K562 (cell line): ENCODE measurements at regions not wholly inside any gene's neighbourhood (a gene's known extent, or its start where the extent isn't known, plus 50 kb on each side); places are given as distances from the start of the nearest gene placed in this dataset.

Experiments used
- ATAC-seq: fragments of 200-7000 bp; cut with Tn5 transposase; 3 replicates; pipeline ENCODE4 v1.9.1; 2020; ENCODE audit warnings: moderate library complexity
- BruUV-seq: library from RNA; stranded (reverse); fragments of 400-500 nt; replicated peaks from 2 replicates; lab custom pipeline; 2021; lab: Mats Ljungman, UMichigan
- CTCF ChIA-PET: fragments of 300-600 bp; formaldehyde crosslinking; extraction: SDS; loops from one replicate; lab custom pipeline; 2021; ENCODE audit warnings: low intra/inter-chr PET ratio; lab: Yijun Ruan, JAX
- POLR2A ChIA-PET: fragments of 300-600, 350-650 bp; sonication (Branson Sonifier 250); formaldehyde crosslinking; extraction: SDS; loops from one replicate; lab custom pipeline; 2021; ENCODE audit warnings: antibody characterized with exemption, inconsistent platforms; lab: Yijun Ruan, JAX
- DNase-seq, 4 experiments: peaks; one replicate each; pipeline versions ENCODE4 v3.0.0 to v3.0.0-alpha.2; 2011 to 2018; ENCODE audit warnings: low spot score in 3 of 4, mixed read lengths in 3 of 4; ENCODE audit errors: extremely low read depth in 1 of 4
- FAIRE-seq: peaks from 2 replicates; lab custom pipeline; 2011; peaks lifted over from hg19 to GRCh38; lab: Jason Lieb, UNC
- H2AFZ ChIP-seq: 2 replicates; pipeline ENCODE4 v1.6.0; 2011; ENCODE audit warnings: low read depth, low read length, control low read depth, inconsistent platforms
- H3K27ac ChIP-seq: fragments of 200-600 bp; 3 replicates; pipeline ENCODE4 v1.8.0; 2011; ENCODE audit warnings: low read depth, mild to moderate bottlenecking, control low read depth, inconsistent platforms, low read length, moderate library complexity, mixed read lengths; ENCODE audit errors: extremely low read depth
- H3K27me3 ChIP-seq, 2 experiments: fragments of 300-600 bp in 1 of 2; 2 replicates in 1 of 2; 3 replicates in 1 of 2; pipeline versions ENCODE4 v1.6.0 to v1.8.0; 2011; ENCODE audit warnings: inconsistent platforms in 2 of 2, low read length in 2 of 2, mild to moderate bottlenecking in 1 of 2, mixed read lengths in 1 of 2, moderate library complexity in 1 of 2; ENCODE audit not compliant: control insufficient read depth in 2 of 2, insufficient read depth in 2 of 2
- H3K36me3 ChIP-seq: fragments of 300-600 bp; 3 replicates; pipeline ENCODE4 v1.8.0; 2011; ENCODE audit warnings: mild to moderate bottlenecking, low read length, inconsistent platforms; ENCODE audit not compliant: control insufficient read depth, insufficient read depth
- H3K4me1 ChIP-seq, 2 experiments: fragments of 200-600 bp in 1 of 2; replicated peaks in 1 of 2; 2 replicates in 1 of 2; 3 replicates in 1 of 2; pipeline versions ENCODE4 v1.5.1 to v1.8.0; 2011; ENCODE audit warnings: inconsistent platforms in 2 of 2, low read length in 2 of 2, mild to moderate bottlenecking in 1 of 2, mixed read lengths in 1 of 2, moderate library complexity in 1 of 2; ENCODE audit not compliant: control insufficient read depth in 2 of 2, insufficient read depth in 2 of 2
- H3K4me2 ChIP-seq: 2 replicates; pipeline ENCODE4 v1.6.1; 2011; ENCODE audit warnings: low read length, control low read depth, inconsistent platforms, mixed read lengths; ENCODE audit not compliant: insufficient read depth
- H3K4me3 ChIP-seq: fragments of 200-600 bp; sonication (generic), shearing (Covaris generic); 2 replicates; pipeline ENCODE4 v1.5.1; 2016; ENCODE audit warnings: control low read depth, inconsistent platforms
- H3K79me2 ChIP-seq: fragments of 200-600 bp; 3 replicates; pipeline ENCODE4 v1.8.0; 2011; ENCODE audit warnings: low read length, inconsistent platforms; ENCODE audit not compliant: control insufficient read depth, insufficient read depth
- H3K9ac ChIP-seq, 2 experiments: 2 replicates each; pipeline versions ENCODE4 v1.6.0 to v1.6.1; 2011; ENCODE audit warnings: low read depth in 2 of 2, low read length in 2 of 2, control low read depth in 1 of 2, inconsistent platforms in 1 of 2, mild to moderate bottlenecking in 1 of 2, mixed read lengths in 1 of 2; ENCODE audit not compliant: insufficient read depth in 1 of 2
- H3K9me1 ChIP-seq: one replicate; pipeline ENCODE4 v1.6.0; 2011; ENCODE audit warnings: inconsistent platforms, mild to moderate bottlenecking, low read length, moderate library complexity; ENCODE audit not compliant: control insufficient read depth, insufficient read depth
- H3K9me3 ChIP-seq: replicated peaks from 2 replicates; pipeline ENCODE4 v1.5.1; 2011; ENCODE audit warnings: low read depth, low read length, inconsistent platforms; ENCODE audit not compliant: control insufficient read depth, insufficient read depth
- H4K20me1 ChIP-seq: replicated peaks from 2 replicates; pipeline ENCODE4 v1.6.1; 2011; ENCODE audit warnings: low read length, inconsistent platforms, mixed read lengths; ENCODE audit not compliant: control insufficient read depth, insufficient read depth
- BRD4 ChIP-seq: fragments of 200-600 bp; sonication (generic); IDR thresholded peaks from 2 replicates; pipeline ENCODE4 v1.6.1; 2017; ENCODE audit warnings: inconsistent platforms
- EP300 ChIP-seq: IDR thresholded peaks from 2 replicates; pipeline ENCODE4 v1.6.1; 2012; ENCODE audit warnings: low read length, improper control_type of control experiment
- GATAD2A ChIP-seq: fragments of 450-650 bp; IDR thresholded peaks from 2 replicates; pipeline ENCODE4 v1.6.1; 2017
- JUN ChIP-seq, 2 experiments: sonication (generic) in 1 of 2; formaldehyde crosslinking in 1 of 2; IDR thresholded peaks; 2 replicates each; pipeline versions ENCODE4 v1.6.1 to v1.8.0; 2012 to 2022; ENCODE audit warnings: borderline replicate concordance in 2 of 2, mild to moderate bottlenecking in 2 of 2, improper control_type of control experiment in 1 of 2, low read depth in 1 of 2, low read length in 1 of 2, missing genetic modification reagents in 1 of 2
- POLR2AphosphoS5 ChIP-seq: IDR thresholded peaks from 2 replicates; pipeline ENCODE4 v1.6.1; 2011; ENCODE audit warnings: mild to moderate bottlenecking, low read depth, low read length, moderate library complexity; ENCODE audit not compliant: control insufficient read depth, insufficient read depth
- PTTG1 ChIP-seq: fragments of 450-650 bp; IDR thresholded peaks from 2 replicates; pipeline ENCODE4 v1.6.1; 2016; ENCODE audit warnings: low read depth, mild to moderate bottlenecking, missing genetic modification characterization, missing compliant biosample characterization
- RAD21 ChIP-seq, 2 experiments: fragments of 250-450 bp in 1 of 2; fragments of 450-650 bp in 1 of 2; sonication (Bioruptor Pico) in 1 of 2; formaldehyde crosslinking in 1 of 2; IDR thresholded peaks in 1 of 2; conservative IDR thresholded peaks in 1 of 2; 2 replicates each; pipeline versions ENCODE4 v1.4.0 to v1.8.0; 2020 to 2022; ENCODE audit warnings: mild to moderate bottlenecking in 2 of 2, moderate library complexity in 1 of 2
- SIN3B ChIP-seq: fragments of 450-650 bp; IDR thresholded peaks from 2 replicates; pipeline ENCODE4 v1.6.1; 2017; ENCODE audit warnings: low read depth, mild to moderate bottlenecking, moderate library complexity
- SRSF3 ChIP-seq: fragments of 200-400 bp; formaldehyde crosslinking; IDR thresholded peaks from 2 replicates; pipeline ENCODE4 v1.6.1; 2016; ENCODE audit warnings: mild to moderate bottlenecking, low read length, moderate library complexity; ENCODE audit not compliant: insufficient read depth
- ZNF23 ChIP-seq: fragments of 250-450 bp; sonication (Bioruptor Pico); IDR thresholded peaks from 2 replicates; pipeline ENCODE4 v1.4.0; 2020; ENCODE audit warnings: mild to moderate bottlenecking
- ZNF696 ChIP-seq: fragments of 250-450 bp; sonication (Bioruptor Pico); conservative IDR thresholded peaks from 2 replicates; pipeline ENCODE4 v1.4.0; 2020; ENCODE audit warnings: mild to moderate bottlenecking, moderate library complexity
- WGBS: fragments of 100-300 bp; shearing (Covaris generic); methylation state at CpG from one replicate; pipeline ENCODE4 v1.1.6; 2016; ENCODE audit warnings: low coverage, mixed read lengths; ENCODE audit not compliant: insufficient coverage; ENCODE audit errors: missing lambda C conversion rate; 5-methylcytosine and 5-hydroxymethylcytosine counted together
- in situ Hi-C: fragments of 300-500 bp; cut with MboI; formaldehyde crosslinking; loops from 4 replicates; pipeline ENCODE4 v1.15.0; 2018; ENCODE audit warnings: inconsistent platforms, mixed read lengths
- intact Hi-C: fragments of 100-400 bp; cut with micrococcal nuclease; formaldehyde crosslinking; loops from 2 replicates; pipeline ENCODE4 v1.14.2; 2022
- TF ChIP-seq, protein P1 (sequence below): sonication (generic); formaldehyde crosslinking; IDR thresholded peaks from 2 replicates; pipeline ENCODE4 v1.5.0; 2020; ENCODE audit warnings: missing genetic modification reagents
- TF ChIP-seq, protein P2 (sequence below): fragments of 450-650 bp; formaldehyde crosslinking; IDR thresholded peaks from 2 replicates; pipeline ENCODE4 v1.4.0; 2022; ENCODE audit warnings: missing genetic modification characterization
- TF ChIP-seq, protein P3 (sequence below): fragments of 450-650 bp; IDR thresholded peaks from 2 replicates; pipeline ENCODE4 v1.6.1; 2017; ENCODE audit warnings: antibody characterized with exemption, mild to moderate bottlenecking

DNA sequence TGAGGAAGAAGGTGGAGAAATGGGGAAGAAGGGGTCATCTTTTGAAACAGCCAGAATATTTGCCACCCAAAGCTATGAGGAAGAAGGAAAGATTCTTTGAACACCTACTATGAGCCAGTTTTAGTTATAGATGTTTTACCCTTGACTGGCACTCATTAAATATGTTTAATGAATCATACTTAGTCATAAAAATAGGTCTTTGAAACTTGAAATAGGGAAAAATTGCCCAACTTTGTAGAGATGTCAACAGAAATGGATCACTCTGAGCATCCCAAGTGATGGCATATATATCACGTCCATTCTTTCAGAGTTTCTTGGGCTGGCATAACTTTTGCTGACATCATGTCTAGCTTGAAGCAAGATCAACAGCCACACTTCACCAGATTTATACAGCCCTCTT lies 263.5 kb downstream of the RPAP3 start:
- no peak overlapping the region for H3K9ac ChIP-seq
- no peak for FAIRE-seq
- no peaks in the 10 kb centered on the region for H3K79me2 ChIP-seq
- no peak overlapping the region for H2AFZ ChIP-seq
- no peaks in the 10 kb centered on the region for H3K36me3 ChIP-seq
- H3K4me1 ChIP-seq: no peaks in the 10 kb centered on the region
- H3K27me3 ChIP-seq: no peaks in the 10 kb centered on the region
- no peak overlapping the region for H3K4me3 ChIP-seq
- no peak for TF ChIP-seq SRSF3
- TF ChIP-seq ZNF696 (CRISPR knock-in tag): no peak
- TF ChIP-seq SIN3B: no peak
- no peak for TF ChIP-seq PTTG1 (tag)
- TF ChIP-seq, protein P1, sequence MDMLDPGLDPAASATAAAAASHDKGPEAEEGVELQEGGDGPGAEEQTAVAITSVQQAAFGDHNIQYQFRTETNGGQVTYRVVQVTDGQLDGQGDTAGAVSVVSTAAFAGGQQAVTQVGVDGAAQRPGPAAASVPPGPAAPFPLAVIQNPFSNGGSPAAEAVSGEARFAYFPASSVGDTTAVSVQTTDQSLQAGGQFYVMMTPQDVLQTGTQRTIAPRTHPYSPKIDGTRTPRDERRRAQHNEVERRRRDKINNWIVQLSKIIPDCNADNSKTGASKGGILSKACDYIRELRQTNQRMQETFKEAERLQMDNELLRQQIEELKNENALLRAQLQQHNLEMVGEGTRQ (CRISPR knock-in tag): no peak
- no peak for TF ChIP-seq EP300
- TF ChIP-seq, protein P2, sequence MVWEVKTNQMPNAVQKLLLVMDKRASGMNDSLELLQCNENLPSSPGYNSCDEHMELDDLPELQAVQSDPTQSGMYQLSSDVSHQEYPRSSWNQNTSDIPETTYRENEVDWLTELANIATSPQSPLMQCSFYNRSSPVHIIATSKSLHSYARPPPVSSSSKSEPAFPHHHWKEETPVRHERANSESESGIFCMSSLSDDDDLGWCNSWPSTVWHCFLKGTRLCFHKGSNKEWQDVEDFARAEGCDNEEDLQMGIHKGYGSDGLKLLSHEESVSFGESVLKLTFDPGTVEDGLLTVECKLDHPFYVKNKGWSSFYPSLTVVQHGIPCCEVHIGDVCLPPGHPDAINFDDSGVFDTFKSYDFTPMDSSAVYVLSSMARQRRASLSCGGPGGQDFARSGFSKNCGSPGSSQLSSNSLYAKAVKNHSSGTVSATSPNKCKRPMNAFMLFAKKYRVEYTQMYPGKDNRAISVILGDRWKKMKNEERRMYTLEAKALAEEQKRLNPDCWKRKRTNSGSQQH (CRISPR knock-in tag): no peak
- no peak for TF ChIP-seq GATAD2A
- TF ChIP-seq POLR2AphosphoS5: no peak
- no peak for TF ChIP-seq RAD21 (CRISPR knock-in tag; conservative IDR thresholded peaks at IDR 0.05 in 1 of 2, IDR thresholded peaks at IDR 0.05 in 1 of 2)
- TF ChIP-seq ZNF23: no peak
- TF ChIP-seq, protein P3, sequence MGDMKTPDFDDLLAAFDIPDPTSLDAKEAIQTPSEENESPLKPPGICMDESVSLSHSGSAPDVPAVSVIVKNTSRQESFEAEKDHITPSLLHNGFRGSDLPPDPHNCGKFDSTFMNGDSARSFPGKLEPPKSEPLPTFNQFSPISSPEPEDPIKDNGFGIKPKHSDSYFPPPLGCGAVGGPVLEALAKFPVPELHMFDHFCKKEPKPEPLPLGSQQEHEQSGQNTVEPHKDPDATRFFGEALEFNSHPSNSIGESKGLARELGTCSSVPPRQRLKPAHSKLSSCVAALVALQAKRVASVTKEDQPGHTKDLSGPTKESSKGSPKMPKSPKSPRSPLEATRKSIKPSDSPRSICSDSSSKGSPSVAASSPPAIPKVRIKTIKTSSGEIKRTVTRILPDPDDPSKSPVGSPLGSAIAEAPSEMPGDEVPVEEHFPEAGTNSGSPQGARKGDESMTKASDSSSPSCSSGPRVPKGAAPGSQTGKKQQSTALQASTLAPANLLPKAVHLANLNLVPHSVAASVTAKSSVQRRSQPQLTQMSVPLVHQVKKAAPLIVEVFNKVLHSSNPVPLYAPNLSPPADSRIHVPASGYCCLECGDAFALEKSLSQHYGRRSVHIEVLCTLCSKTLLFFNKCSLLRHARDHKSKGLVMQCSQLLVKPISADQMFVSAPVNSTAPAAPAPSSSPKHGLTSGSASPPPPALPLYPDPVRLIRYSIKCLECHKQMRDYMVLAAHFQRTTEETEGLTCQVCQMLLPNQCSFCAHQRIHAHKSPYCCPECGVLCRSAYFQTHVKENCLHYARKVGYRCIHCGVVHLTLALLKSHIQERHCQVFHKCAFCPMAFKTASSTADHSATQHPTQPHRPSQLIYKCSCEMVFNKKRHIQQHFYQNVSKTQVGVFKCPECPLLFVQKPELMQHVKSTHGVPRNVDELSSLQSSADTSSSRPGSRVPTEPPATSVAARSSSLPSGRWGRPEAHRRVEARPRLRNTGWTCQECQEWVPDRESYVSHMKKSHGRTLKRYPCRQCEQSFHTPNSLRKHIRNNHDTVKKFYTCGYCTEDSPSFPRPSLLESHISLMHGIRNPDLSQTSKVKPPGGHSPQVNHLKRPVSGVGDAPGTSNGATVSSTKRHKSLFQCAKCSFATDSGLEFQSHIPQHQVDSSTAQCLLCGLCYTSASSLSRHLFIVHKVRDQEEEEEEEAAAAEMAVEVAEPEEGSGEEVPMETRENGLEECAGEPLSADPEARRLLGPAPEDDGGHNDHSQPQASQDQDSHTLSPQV: no peak
- no peak for TF ChIP-seq JUN (IDR thresholded peaks at IDR 0.05; ENCODE audit: borderline replicate concordance, low read depth, low read length)
- TF ChIP-seq JUN (CRISPR knock-in tag; IDR thresholded peaks at IDR 0.05; ENCODE audit: borderline replicate concordance): no peak
- no peak for TF ChIP-seq BRD4
- WGBS: 0% methylated on average over 1 of the region's 1 CpG
- intact Hi-C loops: no loop called here
- no peaks in the 10 kb centered on the region for H4K20me1 ChIP-seq
- no peak for DNase-seq
- H3K27ac ChIP-seq: no peak overlapping the region
- ChIA-PET POLR2A (no interaction called here), CTCF (no interaction called here)
- H3K9me1 ChIP-seq: no peaks in the 10 kb centered on the region
- no peak for ATAC-seq
- H3K9me3 ChIP-seq: no peaks in the 10 kb centered on the region
- BruUV-seq: no TSS peak
- H3K4me2 ChIP-seq: no peak overlapping the region
- in situ Hi-C loops: no loop called here
